Suprapubic skin (tissue), 4 donors: ENCODE measurements at regions not wholly inside any gene's neighbourhood (a gene's known extent, or its start where the extent isn't known, plus 50 kb on each side); places are given as distances from the start of the nearest gene placed in this dataset.

ENCODE experiments used
- CTCF ChIP-seq, 2 donors: fragments of 200-600 bp in 1 of 2; fragments of 450-650 bp in 1 of 2; sonication (generic) in 1 of 2; IDR thresholded peaks; one replicate each; pipeline ENCODE4 v1.5.1; 2016 to 2019; ENCODE audit warnings: antibody characterized with exemption in 2 of 2, mild to moderate bottlenecking in 1 of 2, moderate library complexity in 1 of 2
- POLR2A ChIP-seq, 2 donors: fragments of 450-650 bp; IDR thresholded peaks; one replicate each; pipeline ENCODE4 v1.6.1; 2017; ENCODE audit warnings: antibody characterized with exemption in 2 of 2, mild to moderate bottlenecking in 2 of 2, moderate library complexity in 2 of 2
- POLR2AphosphoS5 ChIP-seq, 3 donors: sonication (generic); formaldehyde crosslinking; IDR thresholded peaks; one replicate each; pipeline ENCODE4 v1.6.1; 2017; ENCODE audit warnings: antibody characterized with exemption in 3 of 3

DNA sequence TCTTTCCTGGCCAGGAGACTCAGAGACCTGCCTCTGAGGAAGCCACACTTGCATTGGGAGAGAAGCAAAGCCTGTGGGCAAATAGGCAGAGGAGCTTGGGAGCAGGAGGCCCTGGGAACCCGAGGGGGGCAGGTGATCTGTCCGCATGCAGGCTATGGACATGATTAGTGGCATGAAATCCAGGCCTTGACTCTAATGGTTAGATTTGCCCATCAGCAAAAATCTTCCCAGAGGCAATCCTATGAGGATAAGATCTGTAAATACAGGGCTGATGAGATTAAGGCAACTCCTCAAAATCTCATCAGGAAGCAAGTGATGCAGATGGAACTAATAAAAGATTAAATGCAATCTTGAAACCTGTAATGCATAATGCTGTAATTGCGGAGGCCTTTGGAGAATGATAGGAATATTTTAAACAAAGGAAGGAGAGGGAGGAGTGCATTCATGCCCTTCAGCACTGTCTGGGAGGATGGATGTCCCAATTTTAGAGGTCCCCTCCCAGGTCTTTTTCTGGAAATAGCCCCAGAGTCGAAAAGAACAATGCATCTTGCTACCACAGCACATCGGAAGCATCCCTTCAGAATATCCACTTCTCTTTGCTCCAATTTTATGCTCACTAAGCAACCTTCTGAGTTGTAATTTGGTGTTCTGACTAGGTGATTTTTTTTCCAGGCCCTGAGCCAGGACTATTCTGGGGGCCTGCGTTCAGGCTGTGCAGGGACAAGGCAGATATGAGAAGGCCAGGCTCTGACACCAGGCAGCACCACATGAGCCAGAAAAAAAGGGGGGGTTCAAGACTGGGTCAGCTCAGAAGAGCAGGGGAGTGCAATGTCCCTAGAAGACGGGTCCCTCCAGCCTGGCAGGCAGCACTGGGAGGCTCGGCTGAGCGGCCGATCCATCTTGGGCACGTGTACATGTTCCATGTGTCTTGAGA is 66.5 kb downstream of the MED10 start:
- no peak for TF ChIP-seq CTCF (IDR thresholded peaks at IDR 0.05)
- TF ChIP-seq POLR2A (IDR thresholded peaks at IDR 0.05): no peak
- no peak for TF ChIP-seq POLR2AphosphoS5 (IDR thresholded peaks at IDR 0.05)
